Stimulated activated effector memory CD8-positive, alpha-beta T cell treated with anti-CD3 and anti-CD28 coated beads, Interleukin-12 subunit alpha, Interleukin-12 subunit beta, amount 100 ng/mL, for 72 hours (primary cell): ENCODE measurements at regions not wholly inside any gene's neighbourhood (a gene's known extent, or its start where the extent isn't known, plus 50 kb on each side); places are given as distances from the start of the nearest gene placed in this dataset.
"Not testable (repeated sequence)": the region's sequence is repeated elsewhere in the genome, so short reads cannot be mapped to it uniquely, and the experiment has no call there.

ENCODE experiments used
- ATAC-seq: fragments of 150-1000 bp; cut with Tn5 transposase; 2 replicates; pipeline ENCODE4 v1.10.0; 2021
- DNase-seq, 2 donors: peaks; one replicate each; pipeline ENCODE4 v3.0.0; 2021 to 2022; ENCODE audit warnings: low spot score in 2 of 2
- H3K27ac Mint-ChIP-seq: one replicate; pipeline ENCODE4 v1.8.0; 2022; ENCODE audit warnings: mild to moderate bottlenecking, mixed read lengths
- H3K36me3 Mint-ChIP-seq: one replicate; pipeline ENCODE4 v1.8.0; 2022; ENCODE audit warnings: mild to moderate bottlenecking, mixed read lengths
- H3K4me1 Mint-ChIP-seq: one replicate; pipeline ENCODE4 v1.8.0; 2022; ENCODE audit warnings: mixed read lengths
- H3K4me3 Mint-ChIP-seq: one replicate; pipeline ENCODE4 v1.8.0; 2022; ENCODE audit warnings: mild to moderate bottlenecking, mixed read lengths
- H3K9me3 Mint-ChIP-seq: one replicate; pipeline ENCODE4 v1.8.0; 2022; ENCODE audit warnings: mixed read lengths

GRCh38 chr11:80973786-80974185 is 1533.0 kb upstream of the TENM4 start:
- DNase-seq (no peak), ATAC-seq (no peak)
- Mint-ChIP-seq H3K4me3 (no peak overlapping the region), H3K27ac (no peak overlapping the region), H3K4me1 (no peaks in the 10 kb centered on the region), H3K36me3 (no peaks in the 10 kb centered on the region), H3K9me3 (peaks cover 20% of the 10 kb centered on the region)

- DNase-seq = no peak
- Mint-ChIP-seq H3K4me1 (no peaks in the 10 kb centered on the region), H3K36me3 (no peaks in the 10 kb centered on the region), H3K9me3 (peaks cover 11% of the 10 kb centered on the region), H3K4me3 (no peak overlapping the region), H3K27ac (no peak overlapping the region)
- ATAC-seq = no peak
Measured at GRCh38 chr11:80970037-80970436, 1529.2 kb upstream of the TENM4 start.

- no peaks in the 10 kb centered on the region for H3K4me1 Mint-ChIP-seq
- DNase-seq (no peak), ATAC-seq (no peak)
- H3K9me3 Mint-ChIP-seq = peaks cover 24% of the 10 kb centered on the region
- no peak overlapping the region for H3K4me3 Mint-ChIP-seq
- no peaks in the 10 kb centered on the region for H3K36me3 Mint-ChIP-seq
- H3K27ac Mint-ChIP-seq = no peak overlapping the region
Measured at GRCh38 chr11:80967649-80968048, 1526.8 kb upstream of the TENM4 start.

GRCh38 chr11:80960381-80961029 is 1519.7 kb upstream of the TENM4 start:
- DNase-seq = no peak
- Mint-ChIP-seq H3K4me1 (no peaks in the 10 kb centered on the region), H3K36me3 (no peaks in the 10 kb centered on the region), H3K9me3 (peaks cover 38% of the 10 kb centered on the region), H3K4me3 (no peak overlapping the region), H3K27ac (no peak overlapping the region)
- ATAC-seq = no peak

- no peak for DNase-seq
- Mint-ChIP-seq H3K36me3 (no peaks in the 10 kb centered on the region), H3K4me1 (no peaks in the 10 kb centered on the region), H3K4me3 (no peak overlapping the region), H3K9me3 (peaks cover 35% of the 10 kb centered on the region), H3K27ac (no peak overlapping the region)
- ATAC-seq = no peak
Measured at GRCh38 chr11:80959751-80960150, 1518.9 kb upstream of the TENM4 start.

- Mint-ChIP-seq H3K4me3 (no peak overlapping the region), H3K4me1 (no peaks in the 10 kb centered on the region), H3K36me3 (no peaks in the 10 kb centered on the region), H3K27ac (no peak overlapping the region), H3K9me3 (peaks cover 33% of the 10 kb centered on the region)
- DNase-seq (no peak), ATAC-seq (no peak)
Measured at GRCh38 chr11:80958987-80959386, 1518.2 kb upstream of the TENM4 start.

GRCh38 chr11:80958361-80958760 is 1517.5 kb upstream of the TENM4 start:
- no peaks in the 10 kb centered on the region for H3K36me3 Mint-ChIP-seq
- ATAC-seq = no peak
- peaks cover 33% of the 10 kb centered on the region for H3K9me3 Mint-ChIP-seq

GRCh38 chr11:80955588-80955987 is 1514.8 kb upstream of the TENM4 start:
- Mint-ChIP-seq H3K27ac (no peak overlapping the region), H3K9me3 (peaks cover 25% of the 10 kb centered on the region), H3K4me1 (no peaks in the 10 kb centered on the region), H3K36me3 (no peaks in the 10 kb centered on the region), H3K4me3 (no peak overlapping the region)
- no peak for DNase-seq
- no peak for ATAC-seq

More at GRCh38 chr11:80958361-80958760, 1517.5 kb upstream of the TENM4 start:
- DNase-seq = no peak
- Mint-ChIP-seq H3K27ac (no peak overlapping the region), H3K4me3 (no peak overlapping the region), H3K4me1 (no peaks in the 10 kb centered on the region)

GRCh38 chr11:80948781-80949180 is 1508.0 kb upstream of the TENM4 start:
- Mint-ChIP-seq H3K4me3 (no peak overlapping the region), H3K36me3 (no peaks in the 10 kb centered on the region)
- DNase-seq = no peak

GRCh38 chr11:80944758-80945157 is 1503.9 kb upstream of the TENM4 start:
- Mint-ChIP-seq H3K27ac (no peak overlapping the region), H3K4me1 (no peaks in the 10 kb centered on the region), H3K9me3 (peaks cover 14% of the 10 kb centered on the region), H3K4me3 (no peak overlapping the region), H3K36me3 (no peaks in the 10 kb centered on the region)
- ATAC-seq (no peak), DNase-seq (no peak)

More at GRCh38 chr11:80948781-80949180, 1508.0 kb upstream of the TENM4 start:
- Mint-ChIP-seq H3K9me3 (peaks cover 23% of the 10 kb centered on the region), H3K4me1 (no peaks in the 10 kb centered on the region), H3K27ac (no peak overlapping the region)
- no peak for ATAC-seq

- Mint-ChIP-seq H3K36me3 (no peaks in the 10 kb centered on the region), H3K4me3 (no peak overlapping the region), H3K27ac (no peak overlapping the region), H3K4me1 (no peaks in the 10 kb centered on the region), H3K9me3 (peaks cover 9% of the 10 kb centered on the region)
- no peak for DNase-seq
- no peak for ATAC-seq
Measured at GRCh38 chr11:80943226-80943625, 1502.4 kb upstream of the TENM4 start.

GRCh38 chr11:80937842-80938241 is 1497.0 kb upstream of the TENM4 start:
- Mint-ChIP-seq H3K4me1 (no peaks in the 10 kb centered on the region), H3K4me3 (no peak overlapping the region), H3K9me3 (peaks cover 19% of the 10 kb centered on the region), H3K36me3 (no peaks in the 10 kb centered on the region), H3K27ac (no peak overlapping the region)
- ATAC-seq (no peak), DNase-seq (no peak)

- no peak for ATAC-seq
- H3K36me3 Mint-ChIP-seq = no peaks in the 10 kb centered on the region
- no peak overlapping the region for H3K27ac Mint-ChIP-seq
- no peak for DNase-seq
- peaks cover 17% of the 10 kb centered on the region for H3K9me3 Mint-ChIP-seq
- no peak overlapping the region for H3K4me3 Mint-ChIP-seq
- no peaks in the 10 kb centered on the region for H3K4me1 Mint-ChIP-seq
Measured at GRCh38 chr11:80930038-80930437, 1489.2 kb upstream of the TENM4 start.

- H3K36me3 Mint-ChIP-seq = no peaks in the 10 kb centered on the region
- ATAC-seq (no peak), DNase-seq (no peak)
- no peaks in the 10 kb centered on the region for H3K4me1 Mint-ChIP-seq
- peaks cover 19% of the 10 kb centered on the region for H3K9me3 Mint-ChIP-seq
- H3K27ac Mint-ChIP-seq = no peak overlapping the region
- no peak overlapping the region for H3K4me3 Mint-ChIP-seq
Measured at GRCh38 chr11:80929031-80929805, 1488.4 kb upstream of the TENM4 start.

GRCh38 chr11:80925321-80925720 is 1484.5 kb upstream of the TENM4 start:
- Mint-ChIP-seq H3K9me3 (peaks cover 20% of the 10 kb centered on the region), H3K36me3 (no peaks in the 10 kb centered on the region), H3K4me3 (no peak overlapping the region), H3K4me1 (no peaks in the 10 kb centered on the region), H3K27ac (no peak overlapping the region)
- DNase-seq (no peak), ATAC-seq (no peak)

- DNase-seq, ATAC-seq, H3K4me3 Mint-ChIP-seq, H3K36me3 Mint-ChIP-seq, H3K4me1 Mint-ChIP-seq, H3K27ac Mint-ChIP-seq: not testable (repeated sequence)
- H3K9me3 Mint-ChIP-seq = peaks cover 22% of the 10 kb centered on the region
Measured at GRCh38 chr11:80921310-80921709, 1480.5 kb upstream of the TENM4 start.
